ENCODE measurements at regions not wholly inside any gene's neighbourhood (a gene's known extent, or its start where the extent isn't known, plus 50 kb on each side); places are given as distances from the start of the nearest gene placed in this dataset.

GRCh38 chr10:93143281-93143680 lies 69.6 kb downstream of the CYP26A1 start:
- TF ChIP-seq, protein P1, sequence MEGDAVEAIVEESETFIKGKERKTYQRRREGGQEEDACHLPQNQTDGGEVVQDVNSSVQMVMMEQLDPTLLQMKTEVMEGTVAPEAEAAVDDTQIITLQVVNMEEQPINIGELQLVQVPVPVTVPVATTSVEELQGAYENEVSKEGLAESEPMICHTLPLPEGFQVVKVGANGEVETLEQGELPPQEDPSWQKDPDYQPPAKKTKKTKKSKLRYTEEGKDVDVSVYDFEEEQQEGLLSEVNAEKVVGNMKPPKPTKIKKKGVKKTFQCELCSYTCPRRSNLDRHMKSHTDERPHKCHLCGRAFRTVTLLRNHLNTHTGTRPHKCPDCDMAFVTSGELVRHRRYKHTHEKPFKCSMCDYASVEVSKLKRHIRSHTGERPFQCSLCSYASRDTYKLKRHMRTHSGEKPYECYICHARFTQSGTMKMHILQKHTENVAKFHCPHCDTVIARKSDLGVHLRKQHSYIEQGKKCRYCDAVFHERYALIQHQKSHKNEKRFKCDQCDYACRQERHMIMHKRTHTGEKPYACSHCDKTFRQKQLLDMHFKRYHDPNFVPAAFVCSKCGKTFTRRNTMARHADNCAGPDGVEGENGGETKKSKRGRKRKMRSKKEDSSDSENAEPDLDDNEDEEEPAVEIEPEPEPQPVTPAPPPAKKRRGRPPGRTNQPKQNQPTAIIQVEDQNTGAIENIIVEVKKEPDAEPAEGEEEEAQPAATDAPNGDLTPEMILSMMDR (IDR thresholded peaks at IDR 0.05), result no peak
- TF ChIP-seq, protein P2, sequence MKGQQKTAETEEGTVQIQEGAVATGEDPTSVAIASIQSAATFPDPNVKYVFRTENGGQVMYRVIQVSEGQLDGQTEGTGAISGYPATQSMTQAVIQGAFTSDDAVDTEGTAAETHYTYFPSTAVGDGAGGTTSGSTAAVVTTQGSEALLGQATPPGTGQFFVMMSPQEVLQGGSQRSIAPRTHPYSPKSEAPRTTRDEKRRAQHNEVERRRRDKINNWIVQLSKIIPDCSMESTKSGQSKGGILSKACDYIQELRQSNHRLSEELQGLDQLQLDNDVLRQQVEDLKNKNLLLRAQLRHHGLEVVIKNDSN (IDR thresholded peaks at IDR 0.05; ENCODE audit: borderline replicate concordance, low read depth), result no peak
- TF ChIP-seq RAD21 (IDR thresholded peaks at IDR 0.05; ENCODE audit: low read length), result no peak
